ENCODE measurements at regions not wholly inside any gene's neighbourhood (a gene's known extent, or its start where the extent isn't known, plus 50 kb on each side); places are given as distances from the start of the nearest gene placed in this dataset.

GRCh38 chr9:79489261-79490000 lies 82.3 kb upstream of the TLE4 start (continued):
- TF ChIP-seq USF2 (IDR thresholded peaks at IDR 0.05) (peak; percentile 26; the same call in 1 of the 2 replicates), CEBPB (IDR thresholded peaks at IDR 0.05) (peak in 1 of 2 experiments; percentile 52; a peak in 2 of 4 replicates), HEYL (CRISPR knock-in tag; IDR thresholded peaks at IDR 0.05) (no peak), GATA3 (IDR thresholded peaks at IDR 0.05; ENCODE audit: borderline replicate concordance) (peak; percentile 100), JUNB (IDR thresholded peaks at IDR 0.05) (peak; percentile 91), MAX (IDR thresholded peaks at IDR 0.05) (peak; percentile 60; the same call in 1 of the 2 replicates), BHLHE40 (IDR thresholded peaks at IDR 0.05; ENCODE audit: low read depth, low read length) (no peak), KDM1A (IDR thresholded peaks at IDR 0.05; ENCODE audit: low read depth) (no peak), SMC3 (IDR thresholded peaks at IDR 0.05) (no peak)

GRCh38 chr9:79490657-79491248 lies 81.0 kb upstream of the TLE4 start:
- ChIA-PET CTCF (no interaction called here), POLR2A (no interaction called here)
- ATAC-seq (no peak), FAIRE-seq (no peak), DNase-seq (ENCODE audit: low read depth in 1 of 2, low spot score in 1 of 2) (no peak)
- no peak overlapping the region for H3K4me3 ChIP-seq
- peaks cover 16% of the 10 kb centered on the region for H3K4me1 ChIP-seq
- 71% methylated on average over 3 of the region's 3 CpGs for WGBS (ENCODE audit: missing lambda C conversion rate)
- TF ChIP-seq GATA3 (IDR thresholded peaks at IDR 0.05; ENCODE audit: borderline replicate concordance) (no peak), RNF2 (IDR thresholded peaks at IDR 0.05; ENCODE audit: borderline replicate concordance, low read depth) (no peak), EHF (CRISPR knock-in tag; IDR thresholded peaks at IDR 0.05) (no peak), RARB (CRISPR knock-in tag; IDR thresholded peaks at IDR 0.05) (no peak), MYC (IDR thresholded peaks at IDR 0.05; ENCODE audit: borderline replicate concordance, low read length) (no peak), BCL3 (IDR thresholded peaks at IDR 0.05) (no peak), CHD2 (IDR thresholded peaks at IDR 0.05; ENCODE audit: low read length, partially characterized antibody) (no peak), E2F6 (IDR thresholded peaks at IDR 0.05; ENCODE audit: borderline replicate concordance, low read depth) (no peak), JUNB (IDR thresholded peaks at IDR 0.05) (no peak), PHF8 (IDR thresholded peaks at IDR 0.05; ENCODE audit: borderline replicate concordance, low read depth) (no peak), HDAC2 (IDR thresholded peaks at IDR 0.05) (no peak)
- peak overlapping the region in 1 of 2 experiments; percentile 58; a peak in 1 of 6 replicates for H3K27ac ChIP-seq
- peak overlapping the region; percentile 64; the same call in 2 of the 3 replicates for H3K4me2 ChIP-seq
- peaks cover 24% of the 10 kb centered on the region for H3K9me3 ChIP-seq

- ChIA-PET POLR2A (no interaction called here), CTCF (interaction anchor here (0.6 to 1.0 kb wide), 2 partner anchors 17 to 891 kb away, joined by 3 read pairs; no protein-coding TSS in a partner anchor)
- H3K4me2 ChIP-seq = no peak overlapping the region
- DNase-seq (ENCODE audit: low read depth in 1 of 2, low spot score in 1 of 2) (peak in 1 of 2 experiments; percentile 19), ATAC-seq (no peak), FAIRE-seq (no peak)
- H3K27ac ChIP-seq = no peak overlapping the region
- TF ChIP-seq NR3C1 (IDR thresholded peaks at IDR 0.05) (no peak), TFCP2L1 (CRISPR knock-in tag; IDR thresholded peaks at IDR 0.05) (no peak), ZFP36 (IDR thresholded peaks at IDR 0.05; ENCODE audit: borderline replicate concordance, partially characterized antibody) (no peak), CTCF (IDR thresholded peaks at IDR 0.05) (no peak), POLR2AphosphoS2 (conservative IDR thresholded peaks at IDR 0.05; ENCODE audit: low read length) (no peak), HOXB13 (CRISPR knock-in tag; IDR thresholded peaks at IDR 0.05; ENCODE audit: low read depth) (no peak), HOXB5 (CRISPR knock-in tag; IDR thresholded peaks at IDR 0.05) (no peak), MAX (IDR thresholded peaks at IDR 0.05) (no peak), FOXS1 (CRISPR knock-in tag; IDR thresholded peaks at IDR 0.05) (no peak), HEYL (CRISPR knock-in tag; IDR thresholded peaks at IDR 0.05) (no peak), EP300 (IDR thresholded peaks at IDR 0.05) (no peak), ZSCAN20 (CRISPR knock-in tag; IDR thresholded peaks at IDR 0.05) (no peak), CBX8 (IDR thresholded peaks at IDR 0.05) (no peak)
- peaks cover 24% of the 10 kb centered on the region for H3K9me3 ChIP-seq
- H3K4me3 ChIP-seq = no peak overlapping the region
- 41% methylated on average over 3 of the region's 3 CpGs for WGBS (ENCODE audit: missing lambda C conversion rate)
- peaks cover 16% of the 10 kb centered on the region for H3K4me1 ChIP-seq
These were observed 79.4 kb upstream of the TLE4 start for GRCh38 chr9:79492092-79493009.
